ENCODE measurements at regions not wholly inside any gene's neighbourhood (a gene's known extent, or its start where the extent isn't known, plus 50 kb on each side); places are given as distances from the start of the nearest gene placed in this dataset.
"Not testable (repeated sequence)": the region's sequence is repeated elsewhere in the genome, so short reads cannot be mapped to it uniquely, and the experiment has no call there.

GRCh38 chr1:118445156-118445555, 260.1 kb upstream of the SPAG17 start:
- no peak for DNase-seq

- DNase-seq: no peak
Measured at GRCh38 chr1:118442214-118442613, 257.2 kb upstream of the SPAG17 start.

GRCh38 chr1:118437664-118438063, 252.6 kb upstream of the SPAG17 start:
- no peak for DNase-seq

GRCh38 chr1:118429856-118430255, 244.8 kb upstream of the SPAG17 start:
- DNase-seq: no peak

- no peak for DNase-seq
Measured at GRCh38 chr1:118421868-118422350, 236.9 kb upstream of the SPAG17 start.

GRCh38 chr1:118404024-118404423, 219.0 kb upstream of the SPAG17 start:
- no peak for DNase-seq

- no peak for DNase-seq
Measured at GRCh38 chr1:118397496-118397859, 212.4 kb upstream of the SPAG17 start.

GRCh38 chr1:118396829-118397495, 211.9 kb upstream of the SPAG17 start:
- no peak for DNase-seq

GRCh38 chr1:118396279-118396678, 211.3 kb upstream of the SPAG17 start:
- DNase-seq: no peak

- no peak for DNase-seq
Measured at GRCh38 chr1:118395430-118395991, 210.5 kb upstream of the SPAG17 start.

- no peak for DNase-seq
Measured at GRCh38 chr1:118390955-118391354, 205.9 kb upstream of the SPAG17 start.

GRCh38 chr1:118388301-118388959, 203.4 kb upstream of the SPAG17 start:
- no peak for DNase-seq

- DNase-seq: no peak
Measured at GRCh38 chr1:118381197-118381869, 196.3 kb upstream of the SPAG17 start.

GRCh38 chr1:118377183-118377582, 192.2 kb upstream of the SPAG17 start:
- not testable (repeated sequence) for DNase-seq

- DNase-seq: no peak
Measured at GRCh38 chr1:118371612-118372011, 186.6 kb upstream of the SPAG17 start.

- no peak for DNase-seq
Measured at GRCh38 chr1:118370861-118371260, 185.8 kb upstream of the SPAG17 start.

- no peak for DNase-seq
Measured at GRCh38 chr1:118366286-118366685, 181.3 kb upstream of the SPAG17 start.

- DNase-seq: no peak
Measured at GRCh38 chr1:118364882-118365281, 179.9 kb upstream of the SPAG17 start.

- no peak for DNase-seq
Measured at GRCh38 chr1:118363396-118363795, 178.4 kb upstream of the SPAG17 start.

- no peak for DNase-seq
Measured at GRCh38 chr1:118360817-118361216, 175.8 kb upstream of the SPAG17 start.

- no peak for DNase-seq
Measured at GRCh38 chr1:118346936-118347335, 161.9 kb upstream of the SPAG17 start.

GRCh38 chr1:118340928-118341910, 156.2 kb upstream of the SPAG17 start:
- DNase-seq: no peak
